Right kidney (tissue), 1 donor: ENCODE measurements at regions not wholly inside any gene's neighbourhood (a gene's known extent, or its start where the extent isn't known, plus 50 kb on each side); places are given as distances from the start of the nearest gene placed in this dataset.
A peak's percentile ranks its signal among the peaks of the same experiment; 100 is the strongest.
"Not testable (repeated sequence)": the region's sequence is repeated elsewhere in the genome, so short reads cannot be mapped to it uniquely, and the experiment has no call there.

ENCODE experiments used
- DNase-seq: peaks from one replicate; pipeline ENCODE4 v3.0.0-alpha.2; 2016

DNA sequence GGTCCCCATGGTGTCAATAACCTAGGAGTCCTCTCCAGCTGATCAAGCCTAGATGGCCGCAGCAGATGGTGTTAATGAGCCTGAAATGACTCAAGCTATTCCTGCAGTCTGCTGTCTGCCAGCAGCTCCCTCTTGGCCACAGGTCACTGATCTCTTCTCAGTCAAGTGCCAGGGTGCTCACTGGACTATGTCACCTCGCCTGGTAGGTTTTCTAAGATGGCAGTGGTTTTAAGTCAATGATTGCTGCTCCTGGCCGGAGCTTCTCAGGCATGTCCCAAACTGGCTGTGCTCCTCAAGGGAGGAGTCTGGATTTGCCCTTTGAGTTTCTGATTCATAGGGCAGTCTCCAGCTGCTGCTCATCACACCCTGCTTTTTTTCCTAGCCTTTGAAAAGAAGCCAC is 58.6 kb upstream of the SHISA6 start:
- DNase-seq, result peak; percentile 22

DNA sequence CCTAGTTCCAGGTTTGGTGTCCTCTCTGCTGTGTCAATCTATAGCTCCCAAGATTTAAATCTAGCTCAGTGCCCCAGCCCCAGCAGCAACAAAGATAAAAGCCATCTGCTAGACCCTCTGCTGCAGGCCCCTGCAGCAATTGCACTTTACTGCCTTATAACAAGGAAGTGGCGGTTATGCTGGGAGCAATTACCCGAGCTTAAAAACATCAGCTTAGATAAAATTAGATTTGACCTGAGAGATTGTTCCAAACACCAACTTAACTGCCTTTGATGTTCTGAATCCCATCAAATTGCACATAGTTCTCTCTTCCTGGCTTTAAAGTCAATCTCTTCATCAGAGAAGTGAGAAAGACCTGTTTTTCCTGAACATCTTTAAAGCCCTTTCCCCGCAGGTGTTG is 62.4 kb upstream of the SHISA6 start:
- no peak for DNase-seq

DNA sequence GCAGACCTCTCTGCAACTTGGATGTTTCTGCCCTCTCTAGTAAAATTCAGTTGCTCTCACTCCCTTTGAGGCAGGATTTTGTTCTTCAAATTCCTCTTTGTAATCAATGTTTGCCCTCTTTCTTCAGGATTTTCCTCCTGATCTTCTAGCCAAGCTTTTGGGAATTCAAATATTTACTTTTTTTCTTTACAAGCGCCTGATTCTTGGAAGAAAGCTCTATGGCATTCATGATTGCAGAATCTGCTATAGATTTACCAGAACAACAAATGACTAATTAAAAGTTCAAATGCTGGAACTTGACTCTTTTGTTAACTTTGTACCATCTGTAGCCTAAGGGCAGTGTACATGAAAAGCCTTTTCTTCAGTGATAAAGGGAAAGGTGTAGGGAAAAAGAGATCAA is 63.7 kb upstream of the SHISA6 start:
- no peak for DNase-seq

- no peak for DNase-seq
Observed at GRCh38 chr17:11176549-11176948, 64.5 kb upstream of the SHISA6 start.

GRCh38 chr17:11170881-11171280 is 70.1 kb upstream of the SHISA6 start:
- DNase-seq, result peak; percentile 16

DNA sequence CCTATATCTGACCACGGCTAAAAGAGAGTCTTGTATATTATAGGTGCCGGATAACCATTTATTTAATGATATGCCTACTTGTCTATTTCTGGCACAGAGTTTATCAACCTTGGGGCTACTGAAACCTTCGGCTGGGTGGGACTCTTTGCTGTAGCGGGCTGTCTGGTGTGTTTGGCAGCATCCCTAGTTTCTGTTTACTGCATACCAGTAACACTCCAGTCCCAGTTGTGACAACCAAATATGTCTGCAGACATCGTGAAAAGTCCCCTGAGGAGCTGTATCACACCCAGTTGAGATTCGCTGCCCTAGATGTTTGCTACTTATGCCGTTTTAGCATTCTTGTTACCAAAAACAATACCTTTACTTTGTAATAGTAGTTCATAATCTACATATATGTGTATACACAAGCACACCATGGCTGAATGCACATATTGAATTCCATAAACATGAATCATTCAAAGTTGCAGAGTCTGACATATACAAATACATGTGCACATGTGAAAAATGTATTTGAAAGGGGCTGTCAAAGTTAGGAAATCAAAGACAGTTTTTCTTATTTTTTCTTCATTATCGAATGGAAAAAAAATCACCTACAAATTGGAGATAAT is 89.1 kb upstream of the SHISA6 start:
- DNase-seq, result no peak

- not testable (repeated sequence) for DNase-seq
Observed at GRCh38 chr17:11150906-11151511, 90.0 kb upstream of the SHISA6 start.

- DNase-seq, result peak; percentile 16
Observed at GRCh38 chr17:11144358-11145233, 96.4 kb upstream of the SHISA6 start.

- DNase-seq, result no peak
Observed at GRCh38 chr17:11142231-11142630, 98.8 kb upstream of the SHISA6 start.

GRCh38 chr17:11140501-11140900 is 100.5 kb upstream of the SHISA6 start:
- DNase-seq, result peak; percentile 7

- DNase-seq, result peak; percentile 8
Observed at GRCh38 chr17:11140043-11140442, 101.0 kb upstream of the SHISA6 start.

GRCh38 chr17:11138023-11138422 is 103.0 kb upstream of the SHISA6 start:
- DNase-seq, result no peak

DNA sequence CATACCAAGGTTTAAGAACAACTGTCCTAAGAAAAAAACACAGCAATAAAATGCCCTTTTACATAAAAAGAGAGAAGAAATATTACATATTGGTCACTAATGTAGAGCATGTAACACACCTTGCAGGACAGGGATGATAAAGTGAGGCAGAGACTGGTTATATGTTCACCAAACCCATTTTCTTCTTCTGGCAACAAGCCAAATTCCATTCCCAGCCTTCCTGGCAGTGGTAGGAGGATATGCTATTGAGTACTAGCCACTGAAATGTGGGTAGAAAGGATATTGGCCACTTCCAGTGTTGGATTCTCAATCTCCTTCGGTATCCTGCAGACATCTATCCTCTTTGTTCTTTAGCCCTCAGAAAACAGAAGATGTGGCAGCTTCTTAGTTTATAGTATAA is 105.2 kb upstream of the SHISA6 start:
- no peak for DNase-seq

DNA sequence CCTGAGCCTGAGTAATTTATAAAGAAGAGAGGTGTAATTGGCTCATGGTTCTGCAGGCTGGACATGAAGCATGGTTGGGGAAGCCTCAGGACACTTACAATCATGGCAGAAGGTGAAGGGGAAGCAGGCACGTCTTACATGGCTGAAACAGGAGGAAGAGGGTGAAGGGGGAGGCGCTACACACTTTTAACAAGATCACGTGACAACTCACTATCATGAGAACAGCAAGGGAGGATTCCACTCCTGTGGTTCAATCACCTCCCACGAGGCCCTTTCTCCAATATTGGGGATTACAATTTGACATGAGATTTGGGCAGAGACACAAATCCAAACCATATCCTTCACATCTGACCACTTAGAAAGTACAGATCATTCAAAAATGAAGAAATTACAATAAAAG is 110.6 kb upstream of the SHISA6 start:
- no peak for DNase-seq

DNA sequence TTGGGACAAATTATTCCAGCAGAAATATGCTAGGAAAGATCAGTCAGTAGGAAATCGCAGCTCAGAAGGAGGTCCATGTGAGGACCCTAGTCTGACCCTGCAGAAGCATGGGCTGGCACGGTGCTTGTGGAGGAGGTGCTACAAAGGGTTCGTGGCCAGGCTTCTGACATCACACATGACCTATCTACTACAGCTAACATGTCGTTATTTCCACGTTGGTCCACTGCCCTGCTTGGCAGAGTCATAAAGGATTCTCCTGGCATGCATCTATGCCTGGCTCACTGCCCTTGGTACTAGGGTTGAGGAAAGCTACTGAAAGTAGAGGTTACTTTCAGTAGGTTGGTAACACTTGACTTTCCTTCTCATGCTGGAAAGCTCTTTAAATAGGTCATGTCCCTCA is 118.1 kb upstream of the SHISA6 start:
- no peak for DNase-seq

GRCh38 chr17:11121341-11121985 is 119.5 kb upstream of the SHISA6 start:
- DNase-seq, result peak; percentile 14

DNA sequence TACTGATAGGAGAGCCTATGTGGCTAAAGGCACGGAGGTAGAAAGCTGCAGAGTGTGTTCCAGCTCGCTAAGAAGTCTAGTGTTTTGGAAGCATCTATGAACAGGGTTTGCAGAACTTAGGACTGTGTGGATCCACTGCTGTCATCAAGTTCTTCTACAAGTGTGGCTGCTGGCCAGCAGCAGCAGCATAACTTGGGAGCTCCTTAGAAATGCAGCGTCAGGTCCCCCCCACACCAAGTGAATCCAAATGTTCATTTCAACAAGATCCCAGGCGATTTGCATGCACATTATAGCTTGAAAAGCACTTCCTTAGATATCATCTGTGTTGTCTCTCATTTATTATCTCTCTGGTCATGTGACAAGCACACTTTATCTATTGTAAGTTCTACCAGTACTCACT is 131.9 kb upstream of the SHISA6 start:
- no peak for DNase-seq

DNA sequence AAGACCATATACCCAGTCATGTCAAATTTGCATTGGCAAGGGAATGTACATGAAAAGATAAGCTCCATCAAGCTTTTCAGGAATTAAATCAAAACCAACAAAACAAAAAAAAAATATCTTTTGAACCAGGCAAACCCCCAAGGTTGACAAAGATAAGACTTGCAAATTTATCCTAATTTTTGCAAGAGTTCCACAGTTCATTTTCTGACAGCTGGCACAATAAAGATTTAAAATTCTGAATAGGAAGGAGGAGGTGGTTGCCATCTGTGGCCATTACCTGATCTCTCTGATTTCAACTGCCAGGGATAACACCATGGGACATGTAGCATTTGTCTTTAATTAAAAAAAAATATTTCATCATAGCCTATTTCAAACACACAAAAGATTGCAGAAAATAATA is 135.9 kb upstream of the SHISA6 start:
- no peak for DNase-seq

DNA sequence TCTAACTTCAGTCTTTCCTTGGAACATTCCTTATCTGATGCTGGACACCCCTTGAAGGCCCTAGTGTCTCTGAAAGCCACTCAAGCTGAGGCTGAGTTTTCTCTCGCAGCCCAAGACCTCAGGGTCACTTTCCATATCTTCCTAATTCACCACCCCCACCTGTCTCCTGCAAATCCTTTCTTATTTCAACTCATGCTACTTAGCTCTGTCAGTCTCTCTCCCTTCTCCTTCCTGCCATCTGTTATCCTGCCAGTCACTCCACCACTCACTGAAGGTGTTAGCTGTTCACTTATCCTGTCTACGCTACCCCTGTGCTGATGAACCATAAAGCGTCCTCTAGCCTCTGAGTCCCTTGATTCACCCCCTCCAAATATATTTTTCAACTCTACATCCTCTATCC is 143.9 kb upstream of the SHISA6 start:
- DNase-seq, result no peak

DNA sequence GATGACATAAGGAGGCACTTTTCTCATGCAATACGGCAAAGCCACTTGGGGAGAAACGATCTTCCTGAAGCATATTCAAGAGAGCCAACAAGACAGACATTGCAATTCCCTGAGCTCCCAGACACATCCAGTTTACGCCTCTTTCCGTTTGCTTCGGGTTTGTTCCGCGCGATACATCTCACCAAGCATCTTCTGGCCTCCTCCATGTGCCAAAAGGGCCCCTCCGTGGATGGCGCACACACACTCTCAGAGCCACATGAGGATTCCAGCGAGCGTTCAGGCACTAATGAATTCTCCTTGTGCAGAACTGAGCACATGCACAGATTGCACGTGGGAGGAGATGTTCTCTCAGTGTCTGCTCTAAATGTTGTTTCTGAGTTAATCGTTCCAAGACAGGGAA is 146.7 kb upstream of the SHISA6 start:
- DNase-seq, result no peak

DNA sequence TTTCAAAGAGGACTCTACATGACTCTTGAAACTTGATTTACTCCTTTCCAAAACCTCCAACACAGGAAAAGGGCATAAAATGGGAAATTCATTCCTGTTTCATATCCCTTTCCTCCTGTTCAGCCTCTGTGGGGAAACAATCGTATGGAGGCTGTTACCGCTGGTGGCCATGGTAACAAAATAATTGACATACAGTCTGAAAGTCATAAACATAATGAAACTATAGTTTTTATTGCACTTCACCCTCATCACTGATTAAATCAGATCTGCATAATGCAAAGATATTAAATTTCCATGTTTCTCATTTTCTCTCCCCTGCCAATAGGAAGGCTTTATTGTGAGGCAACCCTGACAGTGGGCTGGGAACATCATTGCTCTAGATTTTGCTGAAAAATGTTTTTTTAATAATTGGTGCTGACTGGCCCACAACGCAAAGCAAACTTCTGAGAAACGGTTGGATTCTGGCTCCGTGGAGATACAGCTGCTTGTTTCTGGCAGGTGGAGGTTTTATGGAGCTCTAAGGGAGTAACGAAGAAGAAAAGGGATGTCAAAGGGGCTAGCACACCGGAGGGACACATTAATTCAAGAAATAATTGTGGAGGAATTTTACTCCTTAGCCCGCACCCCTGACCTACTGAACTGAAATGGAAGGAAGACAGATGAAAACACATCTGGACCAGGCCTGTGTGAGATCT is 154.2 kb upstream of the SHISA6 start:
- DNase-seq, result no peak

DNA sequence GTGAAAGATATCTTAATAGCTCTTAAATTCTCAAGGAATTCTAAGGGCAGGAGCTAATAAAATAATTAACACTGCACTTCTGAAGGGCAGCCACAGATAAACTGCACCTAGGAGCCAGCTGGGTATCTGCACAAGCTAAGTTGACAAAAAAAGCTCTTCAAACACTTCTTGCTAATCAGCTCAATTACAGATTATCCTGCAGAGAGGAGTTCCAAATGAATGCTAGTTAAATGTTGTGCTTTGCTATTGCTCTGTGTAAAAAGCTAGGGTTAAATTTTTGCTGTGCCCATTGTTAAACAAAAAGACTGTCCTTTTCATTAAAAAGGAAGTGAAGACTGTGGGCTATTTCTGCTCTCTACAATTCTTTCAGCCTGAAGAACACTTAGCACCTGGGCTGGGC is 158.5 kb upstream of the SHISA6 start:
- DNase-seq, result no peak

GRCh38 chr17:11081342-11081741 is 159.7 kb upstream of the SHISA6 start:
- no peak for DNase-seq
